Left lung (tissue), 4 donors: ENCODE measurements at regions not wholly inside any gene's neighbourhood (a gene's known extent, or its start where the extent isn't known, plus 50 kb on each side); places are given as distances from the start of the nearest gene placed in this dataset.
"Not testable (repeated sequence)": the region's sequence is repeated elsewhere in the genome, so short reads cannot be mapped to it uniquely, and the experiment has no call there.

ENCODE experiments used
- ATAC-seq: fragments of 200-7000 bp; cut with Tn5 transposase; one replicate; pipeline ENCODE4 v1.9.1; 2020; ENCODE audit warnings: moderate library complexity
- DNase-seq, 4 donors: peaks; one replicate each; pipeline ENCODE4 v3.0.0-alpha.2; 2013 to 2020
- H3K27ac ChIP-seq, 2 donors: fragments of 200-600 bp; sonication (generic) in 1 of 2; one replicate each; pipeline versions ENCODE4 v1.5.0 to v1.8.0; 2020 to 2021
- H3K27me3 ChIP-seq, 2 donors: fragments of 200-600 bp; sonication (generic) in 1 of 2; one replicate each; pipeline versions ENCODE4 v1.5.0 to v1.8.0; 2020 to 2021
- H3K36me3 ChIP-seq, 2 donors: fragments of 200-600 bp; sonication (generic) in 1 of 2; one replicate each; pipeline versions ENCODE4 v1.5.0 to v1.8.0; 2020 to 2021
- H3K4me1 ChIP-seq, 2 donors: fragments of 200-600 bp; one replicate each; pipeline ENCODE4 v1.8.0; 2021
- H3K4me3 ChIP-seq, 2 donors: fragments of 200-600 bp; sonication (generic) in 1 of 2; one replicate each; pipeline versions ENCODE4 v1.5.0 to v1.8.0; 2020 to 2021; ENCODE audit warnings: mild to moderate bottlenecking in 1 of 2
- H3K9me3 ChIP-seq, 2 donors: fragments of 200-600 bp; sonication (generic) in 1 of 2; one replicate each; pipeline versions ENCODE4 v1.5.0 to v1.8.0; 2020 to 2021
- intact Hi-C, 2 donors: fragments of 100-400 bp; cut with DNase I; formaldehyde crosslinking; loops; one replicate each; pipeline versions ENCODE4 v1.11.2 to v1.14.2; 2022
- TF ChIP-seq, protein P1 (sequence below), 2 donors: fragments of 200-600 bp; sonication (generic) in 1 of 2; IDR thresholded peaks; one replicate each; pipeline versions ENCODE4 v1.5.0 to v1.8.0; 2021; ENCODE audit warnings: antibody characterized with exemption in 2 of 2
- donor health status: DM: no; HTN: yes; CAD: no.
- donor health status: DM: no; HTN: no; CAD: no.

- TF ChIP-seq, protein P1, sequence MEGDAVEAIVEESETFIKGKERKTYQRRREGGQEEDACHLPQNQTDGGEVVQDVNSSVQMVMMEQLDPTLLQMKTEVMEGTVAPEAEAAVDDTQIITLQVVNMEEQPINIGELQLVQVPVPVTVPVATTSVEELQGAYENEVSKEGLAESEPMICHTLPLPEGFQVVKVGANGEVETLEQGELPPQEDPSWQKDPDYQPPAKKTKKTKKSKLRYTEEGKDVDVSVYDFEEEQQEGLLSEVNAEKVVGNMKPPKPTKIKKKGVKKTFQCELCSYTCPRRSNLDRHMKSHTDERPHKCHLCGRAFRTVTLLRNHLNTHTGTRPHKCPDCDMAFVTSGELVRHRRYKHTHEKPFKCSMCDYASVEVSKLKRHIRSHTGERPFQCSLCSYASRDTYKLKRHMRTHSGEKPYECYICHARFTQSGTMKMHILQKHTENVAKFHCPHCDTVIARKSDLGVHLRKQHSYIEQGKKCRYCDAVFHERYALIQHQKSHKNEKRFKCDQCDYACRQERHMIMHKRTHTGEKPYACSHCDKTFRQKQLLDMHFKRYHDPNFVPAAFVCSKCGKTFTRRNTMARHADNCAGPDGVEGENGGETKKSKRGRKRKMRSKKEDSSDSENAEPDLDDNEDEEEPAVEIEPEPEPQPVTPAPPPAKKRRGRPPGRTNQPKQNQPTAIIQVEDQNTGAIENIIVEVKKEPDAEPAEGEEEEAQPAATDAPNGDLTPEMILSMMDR (IDR thresholded peaks at IDR 0.05): no peak
- intact Hi-C loops: no loop called here
- Histone ChIP-seq H3K4me1 (no peaks in the 10 kb centered on the region), H3K27me3 (no peaks in the 10 kb centered on the region), H3K9me3 (no peaks in the 10 kb centered on the region), H3K4me3 (no peak overlapping the region), H3K27ac (no peak overlapping the region), H3K36me3 (no peaks in the 10 kb centered on the region)
- ATAC-seq: no peak
- DNase-seq: no peak
Measured at GRCh38 chr11:69220561-69221051, 64.9 kb downstream of the SMIM38 start.

DNA sequence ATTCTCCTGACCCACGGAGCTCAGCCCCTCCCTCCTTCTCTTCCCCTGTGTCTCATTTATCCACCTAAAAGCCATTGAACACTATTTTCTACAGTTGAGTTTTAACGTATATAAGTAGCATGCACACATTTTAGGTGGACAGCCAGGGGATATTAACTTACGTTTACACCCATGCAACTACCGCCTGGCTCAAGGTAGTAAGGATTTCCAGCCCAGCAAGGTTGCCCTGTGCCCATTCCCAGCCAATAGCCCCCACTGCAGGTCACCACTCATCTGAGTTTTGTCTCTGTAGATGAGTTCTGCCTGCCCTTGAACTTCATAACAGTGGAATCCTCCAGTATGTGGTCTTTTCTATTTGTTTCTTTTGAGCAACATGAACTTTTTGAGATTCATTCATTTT lies 65.4 kb downstream of the SMIM38 start:
- no peak for DNase-seq
- ATAC-seq: no peak
- H3K27me3 ChIP-seq: no peaks in the 10 kb centered on the region
- no peaks in the 10 kb centered on the region for H3K4me1 ChIP-seq
- intact Hi-C loops: no loop called here
- TF ChIP-seq, protein P1 (IDR thresholded peaks at IDR 0.05): no peak
- no peak overlapping the region for H3K4me3 ChIP-seq
- H3K36me3 ChIP-seq: no peaks in the 10 kb centered on the region
- peaks cover 0 to under 1% of the 10 kb centered on the region in 2 donors for H3K9me3 ChIP-seq
- H3K27ac ChIP-seq: no peak overlapping the region

GRCh38 chr11:69221636-69222035 lies 65.9 kb downstream of the SMIM38 start:
- intact Hi-C loops, H3K9me3 ChIP-seq, DNase-seq, H3K4me3 ChIP-seq, H3K4me1 ChIP-seq, H3K27ac ChIP-seq, H3K27me3 ChIP-seq, ATAC-seq, H3K36me3 ChIP-seq: not testable (repeated sequence)

GRCh38 chr11:69227271-69227670 lies 66.7 kb upstream of the MYEOV start:
- TF ChIP-seq, protein P1 (IDR thresholded peaks at IDR 0.05): no peak
- Histone ChIP-seq H3K36me3 (no peaks in the 10 kb centered on the region), H3K27me3 (no peaks in the 10 kb centered on the region), H3K4me3 (no peak overlapping the region), H3K4me1 (no peaks in the 10 kb centered on the region), H3K27ac (no peak overlapping the region), H3K9me3 (peaks cover 0 to 3% of the 10 kb centered on the region in 2 donors)
- ATAC-seq: no peak
- intact Hi-C loops: no loop called here
- no peak for DNase-seq

GRCh38 chr11:69229511-69229910 lies 64.4 kb upstream of the MYEOV start:
- intact Hi-C loops: no loop called here

More at GRCh38 chr11:69229511-69229910, 64.4 kb upstream of the MYEOV start:
- Histone ChIP-seq H3K9me3 (peaks cover 0 to 3% of the 10 kb centered on the region in 2 donors), H3K27ac (no peak overlapping the region), H3K36me3 (no peaks in the 10 kb centered on the region), H3K27me3 (no peaks in the 10 kb centered on the region), H3K4me3 (no peak overlapping the region), H3K4me1 (no peaks in the 10 kb centered on the region)
- ATAC-seq: no peak
- no peak for DNase-seq
- TF ChIP-seq, protein P1 (IDR thresholded peaks at IDR 0.05): no peak
